ENCODE measurements at regions not wholly inside any gene's neighbourhood (a gene's known extent, or its start where the extent isn't known, plus 50 kb on each side); places are given as distances from the start of the nearest gene placed in this dataset.

DNA sequence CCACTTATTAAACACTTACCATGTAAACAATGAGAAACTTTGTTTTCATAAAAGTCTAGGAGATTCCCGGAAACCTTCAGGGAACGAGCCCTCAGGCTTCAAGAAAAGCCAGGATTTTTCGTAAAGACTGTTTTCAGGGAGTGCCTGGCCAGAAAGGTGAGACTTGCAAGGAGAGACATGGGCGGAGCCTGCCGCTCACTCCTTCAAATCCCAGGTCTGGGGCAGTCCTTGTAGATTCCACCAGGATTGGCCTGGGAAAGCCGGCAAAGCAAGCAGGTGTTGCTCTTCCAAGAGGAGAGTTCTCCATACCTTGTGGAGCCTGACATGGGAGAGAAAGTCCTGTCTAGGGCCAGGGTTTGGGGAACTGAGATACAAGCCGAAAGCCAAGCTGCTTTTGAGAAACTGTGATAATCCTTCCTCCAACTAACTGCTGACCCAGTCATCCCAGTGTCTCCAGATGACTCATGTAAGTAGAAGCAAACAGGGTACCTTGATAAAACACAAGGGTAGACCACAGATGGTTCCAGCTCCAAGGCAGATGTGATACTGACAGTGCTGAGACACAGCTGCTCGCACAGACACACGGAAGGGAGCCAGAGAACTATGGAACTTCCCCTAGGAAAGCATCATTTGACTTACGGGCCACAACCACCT lies 69.4 kb upstream of the NAA20 start:
- TF ChIP-seq EZH2phosphoT487 (IDR thresholded peaks at IDR 0.05; ENCODE audit: low read depth), result no peak
- TF ChIP-seq, protein P1, sequence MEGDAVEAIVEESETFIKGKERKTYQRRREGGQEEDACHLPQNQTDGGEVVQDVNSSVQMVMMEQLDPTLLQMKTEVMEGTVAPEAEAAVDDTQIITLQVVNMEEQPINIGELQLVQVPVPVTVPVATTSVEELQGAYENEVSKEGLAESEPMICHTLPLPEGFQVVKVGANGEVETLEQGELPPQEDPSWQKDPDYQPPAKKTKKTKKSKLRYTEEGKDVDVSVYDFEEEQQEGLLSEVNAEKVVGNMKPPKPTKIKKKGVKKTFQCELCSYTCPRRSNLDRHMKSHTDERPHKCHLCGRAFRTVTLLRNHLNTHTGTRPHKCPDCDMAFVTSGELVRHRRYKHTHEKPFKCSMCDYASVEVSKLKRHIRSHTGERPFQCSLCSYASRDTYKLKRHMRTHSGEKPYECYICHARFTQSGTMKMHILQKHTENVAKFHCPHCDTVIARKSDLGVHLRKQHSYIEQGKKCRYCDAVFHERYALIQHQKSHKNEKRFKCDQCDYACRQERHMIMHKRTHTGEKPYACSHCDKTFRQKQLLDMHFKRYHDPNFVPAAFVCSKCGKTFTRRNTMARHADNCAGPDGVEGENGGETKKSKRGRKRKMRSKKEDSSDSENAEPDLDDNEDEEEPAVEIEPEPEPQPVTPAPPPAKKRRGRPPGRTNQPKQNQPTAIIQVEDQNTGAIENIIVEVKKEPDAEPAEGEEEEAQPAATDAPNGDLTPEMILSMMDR (IDR thresholded peaks at IDR 0.05; ENCODE audit: low read depth, low read length), result no peak
- peak overlapping the region; percentile 45 for H3K4me3 ChIP-seq (ENCODE audit: low read length)
- H4K20me1 ChIP-seq (ENCODE audit: insufficient read depth, low read length), result no peaks in the 10 kb centered on the region
- no peaks in the 10 kb centered on the region for H3K27me3 ChIP-seq (ENCODE audit: low read depth, low read length)
- H3K9me3 ChIP-seq (ENCODE audit: insufficient read depth, low read length), result no peaks in the 10 kb centered on the region
- peak overlapping the region; percentile 51; the same call in 1 of the 2 replicates for H3K9ac ChIP-seq (ENCODE audit: low read length)
- H3K79me2 ChIP-seq (ENCODE audit: low read length), result no peaks in the 10 kb centered on the region
- H2AFZ ChIP-seq (ENCODE audit: low read depth, low read length), result no peak overlapping the region
- no peaks in the 10 kb centered on the region for H3K36me3 ChIP-seq (replicated peaks; ENCODE audit: low read depth, low read length)
- H3K4me2 ChIP-seq (ENCODE audit: low read length), result peak overlapping the region; percentile 75
- peaks cover 89% of the 10 kb centered on the region for H3K4me1 ChIP-seq (ENCODE audit: low read length)
- H3K27ac ChIP-seq (ENCODE audit: low read length), result peak overlapping the region; percentile 78

DNA sequence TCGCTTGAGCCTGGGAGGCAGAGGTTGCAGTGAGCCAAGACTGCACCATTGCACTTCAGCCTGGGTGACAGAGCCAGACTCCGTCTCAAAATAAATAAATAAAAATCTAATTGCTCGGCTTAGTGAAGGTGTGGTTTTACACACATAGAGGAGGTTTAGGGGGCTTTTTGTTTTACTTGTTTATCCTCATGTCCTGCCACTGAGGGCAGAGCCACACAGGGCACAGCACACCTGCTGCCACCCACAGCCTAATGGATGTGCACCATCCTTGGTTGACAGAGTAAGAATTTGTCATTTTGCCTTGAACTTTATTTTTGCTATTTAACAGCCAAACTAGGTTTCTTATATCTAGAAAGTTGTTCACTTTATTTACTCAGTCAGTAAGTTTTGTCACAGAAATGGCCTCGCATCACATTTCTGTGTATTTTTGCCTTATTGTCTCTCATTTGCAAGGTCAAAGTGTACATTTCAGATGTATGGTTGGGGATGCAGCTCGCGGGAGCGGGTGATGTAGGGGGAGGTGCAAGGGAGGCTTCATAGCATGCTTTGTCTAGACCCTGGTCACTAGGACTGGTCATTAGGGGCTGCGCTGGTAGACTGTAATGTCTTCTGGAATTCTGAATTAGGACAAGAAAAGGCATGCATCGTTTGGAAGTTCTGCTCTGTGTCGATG lies 67.8 kb upstream of the NAA20 start:
- H3K4me2 ChIP-seq (ENCODE audit: low read length), result no peak overlapping the region
- H3K27ac ChIP-seq (ENCODE audit: low read length), result no peak overlapping the region
- peaks cover 84% of the 10 kb centered on the region for H3K4me1 ChIP-seq (ENCODE audit: low read length)
- no peaks in the 10 kb centered on the region for H3K27me3 ChIP-seq (ENCODE audit: low read depth, low read length)
- no peak overlapping the region for H2AFZ ChIP-seq (ENCODE audit: low read depth, low read length)
- TF ChIP-seq, protein P1 (IDR thresholded peaks at IDR 0.05; ENCODE audit: low read depth, low read length), result no peak
- TF ChIP-seq EZH2phosphoT487 (IDR thresholded peaks at IDR 0.05; ENCODE audit: low read depth), result no peak
- no peaks in the 10 kb centered on the region for H3K9me3 ChIP-seq (ENCODE audit: insufficient read depth, low read length)
- no peaks in the 10 kb centered on the region for H4K20me1 ChIP-seq (ENCODE audit: insufficient read depth, low read length)
- no peaks in the 10 kb centered on the region for H3K79me2 ChIP-seq (ENCODE audit: low read length)
- H3K36me3 ChIP-seq (replicated peaks; ENCODE audit: low read depth, low read length), result no peaks in the 10 kb centered on the region
- H3K9ac ChIP-seq (ENCODE audit: low read length), result no peak overlapping the region
- no peak overlapping the region for H3K4me3 ChIP-seq (ENCODE audit: low read length)

DNA sequence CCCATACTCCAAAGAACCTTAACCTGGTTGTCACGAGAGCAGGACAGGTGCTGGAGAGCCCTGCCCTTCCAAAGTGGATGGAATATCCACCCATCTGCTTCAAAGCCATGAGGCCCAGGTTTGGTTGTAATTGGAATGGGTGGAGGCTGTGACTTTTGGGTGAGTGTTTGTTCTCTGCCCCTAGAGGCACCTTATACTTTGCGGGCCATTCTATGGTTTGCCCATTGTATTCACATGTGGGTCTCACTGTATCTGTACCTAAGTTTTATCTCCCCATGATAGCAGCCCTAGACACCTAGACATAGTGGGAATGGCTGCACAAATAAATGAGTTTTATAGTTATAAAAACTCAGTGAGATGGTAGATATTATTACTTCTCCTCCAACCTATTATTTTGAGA lies 67.1 kb upstream of the NAA20 start:
- Histone ChIP-seq H3K27me3 (ENCODE audit: low read depth, low read length) (no peaks in the 10 kb centered on the region), H3K9me3 (ENCODE audit: insufficient read depth, low read length) (no peaks in the 10 kb centered on the region), H3K4me3 (ENCODE audit: low read length) (no peak overlapping the region), H3K79me2 (ENCODE audit: low read length) (no peaks in the 10 kb centered on the region), H3K36me3 (replicated peaks; ENCODE audit: low read depth, low read length) (no peaks in the 10 kb centered on the region), H2AFZ (ENCODE audit: low read depth, low read length) (no peak overlapping the region), H4K20me1 (ENCODE audit: insufficient read depth, low read length) (no peaks in the 10 kb centered on the region), H3K27ac (ENCODE audit: low read length) (no peak overlapping the region), H3K4me2 (ENCODE audit: low read length) (no peak overlapping the region), H3K9ac (ENCODE audit: low read length) (no peak overlapping the region), H3K4me1 (ENCODE audit: low read length) (peaks cover 77% of the 10 kb centered on the region)
- no peak for TF ChIP-seq EZH2phosphoT487 (IDR thresholded peaks at IDR 0.05; ENCODE audit: low read depth)
- TF ChIP-seq, protein P1 (IDR thresholded peaks at IDR 0.05; ENCODE audit: low read depth, low read length), result no peak

DNA sequence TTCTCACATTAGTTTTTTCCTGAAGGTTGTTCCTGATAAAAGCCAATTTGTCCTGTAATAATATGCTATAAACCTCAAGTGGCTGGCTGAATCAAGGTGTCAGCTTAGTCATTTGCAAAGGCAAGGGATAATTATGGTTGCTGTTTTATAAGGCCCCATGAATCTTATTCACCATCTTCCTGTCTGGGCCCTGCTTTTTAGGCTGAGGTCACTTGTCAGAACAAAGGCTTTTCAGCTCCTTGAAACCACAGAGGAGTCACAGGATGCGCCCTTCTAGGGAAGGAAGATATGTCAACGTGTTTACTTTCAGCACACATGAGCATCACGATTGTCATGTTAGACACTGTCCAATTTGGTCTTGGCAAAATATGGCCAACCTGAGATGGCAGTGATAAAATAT lies 64.8 kb upstream of the NAA20 start:
- H3K27me3 ChIP-seq (ENCODE audit: low read depth, low read length), result no peaks in the 10 kb centered on the region
- H4K20me1 ChIP-seq (ENCODE audit: insufficient read depth, low read length), result no peaks in the 10 kb centered on the region
- peak overlapping the region; percentile 10; the same call in 1 of the 2 replicates for H3K4me2 ChIP-seq (ENCODE audit: low read length)
- H3K36me3 ChIP-seq (replicated peaks; ENCODE audit: low read depth, low read length), result no peaks in the 10 kb centered on the region
- no peak overlapping the region for H3K4me3 ChIP-seq (ENCODE audit: low read length)
- H3K9me3 ChIP-seq (ENCODE audit: insufficient read depth, low read length), result no peaks in the 10 kb centered on the region
- H3K4me1 ChIP-seq (ENCODE audit: low read length), result peaks cover 55% of the 10 kb centered on the region
- H3K9ac ChIP-seq (ENCODE audit: low read length), result no peak overlapping the region
- no peak overlapping the region for H2AFZ ChIP-seq (ENCODE audit: low read depth, low read length)
- no peaks in the 10 kb centered on the region for H3K79me2 ChIP-seq (ENCODE audit: low read length)
- H3K27ac ChIP-seq (ENCODE audit: low read length), result no peak overlapping the region
- TF ChIP-seq EZH2phosphoT487 (IDR thresholded peaks at IDR 0.05; ENCODE audit: low read depth), result no peak
- TF ChIP-seq, protein P1 (IDR thresholded peaks at IDR 0.05; ENCODE audit: low read depth, low read length), result no peak
